ENCODE measurements at regions not wholly inside any gene's neighbourhood (a gene's known extent, or its start where the extent isn't known, plus 50 kb on each side); places are given as distances from the start of the nearest gene placed in this dataset.

DNA sequence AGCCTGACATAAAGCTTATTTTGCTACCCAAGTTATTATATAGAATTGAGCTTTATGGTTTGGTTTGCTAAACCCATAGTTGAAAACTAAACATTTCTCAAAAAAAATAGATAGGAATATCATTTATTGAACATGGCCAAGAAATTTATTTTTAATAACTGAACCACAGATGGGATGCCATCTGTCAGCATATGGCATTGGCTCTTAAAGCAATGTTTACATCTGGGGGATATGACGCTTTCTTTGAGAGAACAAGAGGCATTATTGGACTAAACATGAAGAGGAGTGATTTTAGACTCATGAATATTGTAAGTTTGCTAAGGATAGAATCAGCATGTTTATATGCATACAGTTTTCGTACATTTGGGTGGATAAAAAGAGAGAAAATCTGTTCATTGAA is 132.6 kb upstream of the SLIT2 start:
- TF ChIP-seq, protein P1, sequence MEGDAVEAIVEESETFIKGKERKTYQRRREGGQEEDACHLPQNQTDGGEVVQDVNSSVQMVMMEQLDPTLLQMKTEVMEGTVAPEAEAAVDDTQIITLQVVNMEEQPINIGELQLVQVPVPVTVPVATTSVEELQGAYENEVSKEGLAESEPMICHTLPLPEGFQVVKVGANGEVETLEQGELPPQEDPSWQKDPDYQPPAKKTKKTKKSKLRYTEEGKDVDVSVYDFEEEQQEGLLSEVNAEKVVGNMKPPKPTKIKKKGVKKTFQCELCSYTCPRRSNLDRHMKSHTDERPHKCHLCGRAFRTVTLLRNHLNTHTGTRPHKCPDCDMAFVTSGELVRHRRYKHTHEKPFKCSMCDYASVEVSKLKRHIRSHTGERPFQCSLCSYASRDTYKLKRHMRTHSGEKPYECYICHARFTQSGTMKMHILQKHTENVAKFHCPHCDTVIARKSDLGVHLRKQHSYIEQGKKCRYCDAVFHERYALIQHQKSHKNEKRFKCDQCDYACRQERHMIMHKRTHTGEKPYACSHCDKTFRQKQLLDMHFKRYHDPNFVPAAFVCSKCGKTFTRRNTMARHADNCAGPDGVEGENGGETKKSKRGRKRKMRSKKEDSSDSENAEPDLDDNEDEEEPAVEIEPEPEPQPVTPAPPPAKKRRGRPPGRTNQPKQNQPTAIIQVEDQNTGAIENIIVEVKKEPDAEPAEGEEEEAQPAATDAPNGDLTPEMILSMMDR (IDR thresholded peaks at IDR 0.05): no peak
- H3K4me1 ChIP-seq: no peaks in the 10 kb centered on the region

DNA sequence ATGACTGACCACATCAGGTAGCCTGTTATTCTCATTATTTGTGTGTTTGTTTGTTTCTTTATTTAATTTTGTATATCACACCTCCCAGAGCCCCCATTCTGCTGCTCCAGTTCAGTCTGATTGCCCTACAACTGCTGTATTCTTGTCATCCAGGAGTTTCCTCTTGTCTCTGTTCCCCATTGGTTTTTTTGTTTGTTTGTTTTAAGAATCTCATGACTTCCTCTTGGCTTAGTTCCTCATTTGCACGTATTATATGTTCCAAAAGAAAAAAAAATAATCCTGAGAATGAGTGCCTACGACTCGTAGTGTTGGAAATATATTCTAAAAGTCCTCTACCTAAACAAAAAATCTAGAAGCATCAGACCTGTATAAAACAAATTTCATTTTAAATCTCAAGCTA is 142.3 kb upstream of the SLIT2 start:
- intact Hi-C loops (cut with DNase I): no loop called here
- H3K4me1 ChIP-seq: no peaks in the 10 kb centered on the region
- H3K36me3 ChIP-seq: no peaks in the 10 kb centered on the region

More for the DNA sequence above, 132.6 kb upstream of the SLIT2 start:
- H3K36me3 ChIP-seq: no peaks in the 10 kb centered on the region
- no peaks in the 10 kb centered on the region for H3K27me3 ChIP-seq
- no peak overlapping the region for H3K27ac ChIP-seq
- no peak for DNase-seq (ENCODE audit: low spot score in 2 of 2)
- intact Hi-C loops (cut with DNase I): no loop called here
- H3K9me3 ChIP-seq: no peaks in the 10 kb centered on the region
- no peak overlapping the region for H3K4me3 ChIP-seq

DNA sequence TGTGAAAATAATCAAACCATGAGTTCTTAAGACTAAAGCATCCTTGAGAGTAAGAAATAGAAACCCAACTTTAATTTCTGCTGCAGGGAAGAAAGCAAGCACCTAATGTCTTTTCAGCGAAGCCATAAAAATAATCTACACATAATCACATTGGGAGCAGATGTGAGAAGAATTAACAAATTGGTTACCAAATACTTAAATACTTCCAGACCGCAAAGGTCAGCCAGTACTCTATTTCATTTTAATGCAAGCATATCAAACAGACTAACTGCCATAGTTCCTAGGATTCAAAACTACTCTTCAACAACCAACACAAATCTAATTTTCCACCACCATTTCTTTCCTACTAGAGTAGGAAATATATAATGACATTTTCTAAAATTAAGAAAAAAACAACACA is 144.8 kb upstream of the SLIT2 start:
- Histone ChIP-seq H3K9me3 (no peaks in the 10 kb centered on the region), H3K27ac (no peak overlapping the region), H3K4me1 (no peaks in the 10 kb centered on the region), H3K27me3 (no peaks in the 10 kb centered on the region), H3K36me3 (no peaks in the 10 kb centered on the region), H3K4me3 (no peak overlapping the region)
- DNase-seq (ENCODE audit: low spot score in 2 of 2): no peak
- intact Hi-C loops (cut with DNase I): no loop called here
- TF ChIP-seq, protein P1 (IDR thresholded peaks at IDR 0.05): no peak

More for the DNA sequence above, 142.3 kb upstream of the SLIT2 start:
- TF ChIP-seq, protein P1 (IDR thresholded peaks at IDR 0.05): no peak
- DNase-seq (ENCODE audit: low spot score in 2 of 2): no peak
- H3K27me3 ChIP-seq: no peaks in the 10 kb centered on the region
- no peak overlapping the region for H3K27ac ChIP-seq
- no peak overlapping the region for H3K4me3 ChIP-seq
- H3K9me3 ChIP-seq: no peaks in the 10 kb centered on the region

DNA sequence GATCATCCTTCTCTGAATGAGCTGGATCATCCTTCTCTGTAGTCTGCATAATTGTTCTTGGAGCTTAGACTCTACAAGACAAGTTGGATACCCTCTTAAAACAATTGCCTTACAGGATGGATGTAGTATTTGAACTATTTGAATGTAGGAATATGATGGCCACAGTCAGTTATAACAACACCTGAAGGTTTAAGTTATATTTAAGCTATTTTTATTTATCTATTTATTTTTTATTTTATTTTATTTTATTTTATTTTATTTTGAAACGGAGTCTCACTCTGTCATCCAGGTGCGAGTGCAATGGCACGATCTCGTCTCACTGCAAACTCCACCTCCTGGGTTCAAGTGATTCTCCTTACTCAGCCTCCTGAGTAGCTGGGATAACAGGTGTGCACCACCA is 149.9 kb upstream of the SLIT2 start:
- intact Hi-C loops (cut with DNase I): no loop called here
- Histone ChIP-seq H3K4me1 (no peaks in the 10 kb centered on the region), H3K9me3 (no peaks in the 10 kb centered on the region), H3K36me3 (no peaks in the 10 kb centered on the region), H3K4me3 (no peak overlapping the region), H3K27ac (no peak overlapping the region), H3K27me3 (no peaks in the 10 kb centered on the region)
- TF ChIP-seq, protein P1 (IDR thresholded peaks at IDR 0.05): no peak
- no peak for DNase-seq (ENCODE audit: low spot score in 2 of 2)

DNA sequence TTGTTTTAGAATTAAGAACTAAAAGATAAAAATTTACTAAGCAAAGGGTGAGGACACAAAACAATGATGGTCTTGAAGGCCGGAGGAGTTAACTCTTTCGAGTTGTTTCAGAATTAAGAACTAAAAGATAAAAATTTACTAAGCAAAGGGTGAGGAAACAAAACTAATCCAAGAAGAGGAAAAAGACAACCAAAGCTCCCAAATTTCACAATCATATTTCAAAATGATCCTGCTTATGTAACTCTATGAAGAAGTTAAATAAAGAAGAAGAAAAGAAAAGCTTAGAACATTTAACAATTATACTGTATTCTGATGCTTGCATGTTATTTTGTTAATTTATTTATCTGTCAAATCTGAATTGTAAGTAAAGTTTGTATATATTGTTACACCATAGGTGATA is 154.8 kb upstream of the SLIT2 start:
- no peak overlapping the region for H3K27ac ChIP-seq

More for the DNA sequence above, 154.8 kb upstream of the SLIT2 start:
- Histone ChIP-seq H3K9me3 (no peaks in the 10 kb centered on the region), H3K4me3 (no peak overlapping the region), H3K4me1 (no peaks in the 10 kb centered on the region), H3K27me3 (no peaks in the 10 kb centered on the region), H3K36me3 (no peaks in the 10 kb centered on the region)
- DNase-seq (ENCODE audit: low spot score in 2 of 2): no peak
- TF ChIP-seq, protein P1 (IDR thresholded peaks at IDR 0.05): no peak
- intact Hi-C loops (cut with DNase I): no loop called here

Data from ascending aorta (tissue), 2 donors.